Neural crest cell (in vitro differentiated cells): ENCODE measurements at regions not wholly inside any gene's neighbourhood (a gene's known extent, or its start where the extent isn't known, plus 50 kb on each side); places are given as distances from the start of the nearest gene placed in this dataset.

ENCODE experiments used
- DNase-seq: peaks from one replicate; pipeline ENCODE4 v3.0.0; 2021; ENCODE audit warnings: low read depth, mixed read lengths, low spot score
- H3K27ac Mint-ChIP-seq: one replicate; pipeline ENCODE4 v1.8.0; 2021; ENCODE audit warnings: mild to moderate bottlenecking, mixed read lengths; ENCODE audit not compliant: unreplicated experiment
- H3K27me3 Mint-ChIP-seq: 2 replicates; pipeline ENCODE4 v1.8.0; 2021; ENCODE audit warnings: low read depth, mild to moderate bottlenecking, mixed read lengths
- H3K36me3 Mint-ChIP-seq: 2 replicates; pipeline ENCODE4 v1.8.0; 2021; ENCODE audit warnings: low read depth, mild to moderate bottlenecking, mixed read lengths
- H3K4me1 Mint-ChIP-seq: 2 replicates; pipeline ENCODE4 v1.8.0; 2021; ENCODE audit warnings: mixed read lengths
- H3K4me3 Mint-ChIP-seq: one replicate; pipeline ENCODE4 v1.8.0; 2021; ENCODE audit warnings: mild to moderate bottlenecking, mixed read lengths
- H3K9me3 Mint-ChIP-seq: 2 replicates; pipeline ENCODE4 v1.8.0; 2021; ENCODE audit warnings: mixed read lengths
- TF ChIP-seq, protein P1 (sequence below): fragments of 200-600 bp; sonication (generic); conservative IDR thresholded peaks from 2 replicates; pipeline ENCODE4 v1.5.0; 2021; ENCODE audit warnings: antibody characterized with exemption, mild to moderate bottlenecking

DNA sequence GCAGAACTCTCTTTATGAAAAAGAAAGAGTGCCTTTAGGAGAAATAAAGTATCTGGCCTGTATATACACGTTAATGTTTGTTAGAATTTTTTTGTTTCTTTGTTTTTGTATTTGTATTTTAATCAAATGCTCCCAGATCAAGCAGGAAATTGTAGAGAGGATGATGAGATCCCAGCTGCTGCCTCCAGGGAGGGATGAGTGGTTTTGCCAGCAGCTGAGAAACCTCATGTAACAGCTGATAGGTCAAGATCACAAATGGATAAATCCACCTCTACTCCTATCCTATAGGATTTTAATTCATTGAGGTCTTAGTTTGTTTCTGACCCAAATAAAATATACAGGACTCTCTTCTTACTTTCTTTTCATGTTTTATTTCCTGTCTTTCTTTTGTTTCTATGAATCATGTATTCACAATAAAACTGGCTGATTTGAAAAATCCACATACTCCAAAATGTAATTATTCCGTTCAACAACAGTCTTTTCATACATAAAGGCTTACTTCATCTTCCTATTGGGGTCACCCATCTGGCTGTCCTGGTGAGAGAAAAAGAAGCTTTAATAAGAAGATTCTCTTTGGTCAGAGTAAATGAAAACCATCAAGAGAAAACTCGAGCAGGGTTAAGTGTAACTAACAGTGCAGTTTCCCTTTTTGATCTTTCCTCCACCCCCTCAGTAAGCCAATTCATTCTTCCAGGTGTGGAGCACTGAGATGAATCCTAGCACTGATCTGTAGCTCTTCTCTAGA lies 129.3 kb upstream of the PLPPR5 start:
- H3K27me3 Mint-ChIP-seq: no peaks in the 10 kb centered on the region
- peaks cover 12% of the 10 kb centered on the region for H3K4me1 Mint-ChIP-seq
- no peak overlapping the region for H3K4me3 Mint-ChIP-seq
- H3K27ac Mint-ChIP-seq: no peak overlapping the region
- DNase-seq: no peak
- peaks cover 8% of the 10 kb centered on the region for H3K9me3 Mint-ChIP-seq
- no peaks in the 10 kb centered on the region for H3K36me3 Mint-ChIP-seq
- TF ChIP-seq, protein P1, sequence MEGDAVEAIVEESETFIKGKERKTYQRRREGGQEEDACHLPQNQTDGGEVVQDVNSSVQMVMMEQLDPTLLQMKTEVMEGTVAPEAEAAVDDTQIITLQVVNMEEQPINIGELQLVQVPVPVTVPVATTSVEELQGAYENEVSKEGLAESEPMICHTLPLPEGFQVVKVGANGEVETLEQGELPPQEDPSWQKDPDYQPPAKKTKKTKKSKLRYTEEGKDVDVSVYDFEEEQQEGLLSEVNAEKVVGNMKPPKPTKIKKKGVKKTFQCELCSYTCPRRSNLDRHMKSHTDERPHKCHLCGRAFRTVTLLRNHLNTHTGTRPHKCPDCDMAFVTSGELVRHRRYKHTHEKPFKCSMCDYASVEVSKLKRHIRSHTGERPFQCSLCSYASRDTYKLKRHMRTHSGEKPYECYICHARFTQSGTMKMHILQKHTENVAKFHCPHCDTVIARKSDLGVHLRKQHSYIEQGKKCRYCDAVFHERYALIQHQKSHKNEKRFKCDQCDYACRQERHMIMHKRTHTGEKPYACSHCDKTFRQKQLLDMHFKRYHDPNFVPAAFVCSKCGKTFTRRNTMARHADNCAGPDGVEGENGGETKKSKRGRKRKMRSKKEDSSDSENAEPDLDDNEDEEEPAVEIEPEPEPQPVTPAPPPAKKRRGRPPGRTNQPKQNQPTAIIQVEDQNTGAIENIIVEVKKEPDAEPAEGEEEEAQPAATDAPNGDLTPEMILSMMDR: no peak

DNA sequence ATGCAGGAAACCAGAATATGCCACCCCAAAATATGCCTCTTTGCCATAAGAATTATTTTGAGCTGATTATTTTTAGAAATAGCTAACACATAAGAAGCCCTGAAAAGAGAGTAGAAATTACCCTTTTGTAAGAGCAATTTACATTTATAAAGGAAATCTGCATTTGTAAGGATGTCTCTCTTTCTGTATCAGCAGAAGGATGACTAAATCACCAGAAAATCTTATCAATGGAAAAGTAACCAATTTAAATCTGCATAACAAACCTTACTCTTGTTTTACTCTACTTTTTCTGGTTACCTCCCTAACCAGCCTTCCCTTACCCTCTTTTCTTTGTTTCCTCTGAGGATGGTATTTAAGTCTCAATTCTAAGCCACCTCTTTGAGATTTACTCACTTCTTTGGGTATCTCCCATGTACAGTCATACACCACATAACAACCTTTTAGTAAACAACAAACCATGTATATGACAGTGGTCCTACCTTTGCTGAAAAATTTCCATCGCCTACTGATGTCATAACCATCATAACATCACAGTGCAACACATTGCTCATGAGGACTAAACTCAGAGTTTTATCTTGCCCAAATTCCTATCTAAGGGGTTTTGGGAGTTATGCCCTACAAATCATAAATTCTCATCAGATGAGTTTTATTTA lies 126.6 kb upstream of the PLPPR4 start:
- no peak overlapping the region for H3K27ac Mint-ChIP-seq
- H3K9me3 Mint-ChIP-seq: peaks cover 8% of the 10 kb centered on the region
- TF ChIP-seq, protein P1: no peak
- no peak overlapping the region for H3K4me3 Mint-ChIP-seq
- H3K27me3 Mint-ChIP-seq: no peaks in the 10 kb centered on the region
- peaks cover 12% of the 10 kb centered on the region for H3K4me1 Mint-ChIP-seq
- no peak for DNase-seq
- H3K36me3 Mint-ChIP-seq: no peaks in the 10 kb centered on the region

DNA sequence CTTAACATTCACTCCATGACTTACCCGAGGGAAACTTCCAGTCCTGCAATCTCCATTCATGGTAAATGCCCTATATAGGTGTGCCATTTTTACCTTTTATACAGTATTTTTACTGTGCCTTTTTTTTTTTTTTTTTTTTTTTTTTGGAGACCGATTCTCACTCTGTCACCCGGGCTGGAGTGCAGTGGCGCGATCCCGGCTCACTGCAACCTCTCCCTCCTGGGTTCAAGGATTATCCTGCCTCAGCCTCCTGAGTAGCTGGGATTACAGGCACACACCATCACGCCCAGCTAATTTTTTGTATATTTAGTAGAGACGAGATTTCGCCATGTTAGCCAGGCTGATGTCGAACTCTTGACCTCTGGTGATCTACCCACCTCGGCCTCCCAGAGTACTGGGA lies 124.4 kb upstream of the PLPPR4 start:
- Mint-ChIP-seq H3K36me3 (no peaks in the 10 kb centered on the region), H3K27me3 (no peaks in the 10 kb centered on the region), H3K4me1 (no peaks in the 10 kb centered on the region), H3K27ac (no peak overlapping the region), H3K4me3 (no peak overlapping the region), H3K9me3 (peaks cover 8% of the 10 kb centered on the region)
- no peak for DNase-seq
- TF ChIP-seq, protein P1: no peak

DNA sequence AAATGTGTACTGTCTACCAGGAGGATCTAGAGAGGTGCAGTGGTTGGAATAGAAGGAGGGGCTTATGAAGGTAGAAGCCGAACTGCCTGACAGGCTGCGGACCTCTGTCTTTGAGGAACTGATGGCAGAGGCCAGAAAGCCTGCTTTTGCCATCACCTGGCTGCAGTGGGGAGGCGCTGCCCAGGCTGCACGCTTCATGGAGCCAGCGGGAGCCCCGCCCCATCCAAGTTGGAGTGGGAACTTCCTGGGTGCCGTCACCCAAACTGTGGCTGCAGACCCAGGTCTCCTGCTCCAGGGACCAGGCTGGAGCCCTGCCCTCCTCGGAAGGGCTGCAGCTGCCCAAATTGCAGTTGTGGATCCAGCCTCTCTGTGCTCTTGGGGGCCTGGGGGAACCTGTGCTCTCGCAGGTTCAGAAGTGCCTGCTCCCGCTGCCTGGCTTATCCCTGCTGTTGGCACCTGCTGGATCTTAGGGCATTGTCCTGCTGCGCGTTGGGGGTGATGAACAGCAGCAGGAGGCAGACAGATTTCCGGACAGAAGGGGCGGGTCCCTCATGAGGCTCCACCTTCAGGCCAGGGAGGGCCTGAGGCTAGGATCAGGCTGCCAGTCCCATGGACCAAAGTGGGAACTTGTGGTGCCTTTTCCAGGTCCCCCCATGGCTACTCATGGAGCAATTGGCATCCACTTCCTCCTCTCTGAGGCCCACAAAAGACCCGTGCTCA lies 118.0 kb upstream of the PLPPR4 start:
- Mint-ChIP-seq H3K4me3 (no peak overlapping the region), H3K4me1 (no peaks in the 10 kb centered on the region), H3K27ac (no peak overlapping the region), H3K9me3 (no peaks in the 10 kb centered on the region), H3K36me3 (no peaks in the 10 kb centered on the region), H3K27me3 (no peaks in the 10 kb centered on the region)
- TF ChIP-seq, protein P1: no peak
- DNase-seq: no peak

DNA sequence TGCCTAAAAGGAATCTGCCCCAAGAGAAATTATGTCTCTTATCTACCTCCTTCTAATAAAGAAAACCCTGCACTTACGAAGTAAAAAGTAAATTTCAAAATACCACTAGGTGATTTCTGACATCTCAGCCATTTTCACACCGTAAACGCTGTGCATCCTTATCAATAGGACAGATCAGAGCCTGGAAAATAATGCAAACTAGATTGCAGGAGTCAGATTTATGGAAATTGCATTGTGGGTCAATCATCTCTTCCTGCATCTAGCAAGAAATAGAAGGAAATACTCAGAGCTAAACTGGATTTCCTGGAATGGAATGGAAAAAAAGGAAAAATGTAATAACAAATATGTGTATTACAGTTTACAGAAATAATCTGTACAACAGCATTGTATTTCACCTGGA lies 114.3 kb upstream of the PLPPR4 start:
- no peaks in the 10 kb centered on the region for H3K36me3 Mint-ChIP-seq
- DNase-seq: no peak
- TF ChIP-seq, protein P1: no peak
- no peaks in the 10 kb centered on the region for H3K4me1 Mint-ChIP-seq
- H3K4me3 Mint-ChIP-seq: no peak overlapping the region
- no peaks in the 10 kb centered on the region for H3K27me3 Mint-ChIP-seq
- H3K27ac Mint-ChIP-seq: no peak overlapping the region
- no peaks in the 10 kb centered on the region for H3K9me3 Mint-ChIP-seq
